ENCODE measurements at regions not wholly inside any gene's neighbourhood (a gene's known extent, or its start where the extent isn't known, plus 50 kb on each side); places are given as distances from the start of the nearest gene placed in this dataset.

DNA sequence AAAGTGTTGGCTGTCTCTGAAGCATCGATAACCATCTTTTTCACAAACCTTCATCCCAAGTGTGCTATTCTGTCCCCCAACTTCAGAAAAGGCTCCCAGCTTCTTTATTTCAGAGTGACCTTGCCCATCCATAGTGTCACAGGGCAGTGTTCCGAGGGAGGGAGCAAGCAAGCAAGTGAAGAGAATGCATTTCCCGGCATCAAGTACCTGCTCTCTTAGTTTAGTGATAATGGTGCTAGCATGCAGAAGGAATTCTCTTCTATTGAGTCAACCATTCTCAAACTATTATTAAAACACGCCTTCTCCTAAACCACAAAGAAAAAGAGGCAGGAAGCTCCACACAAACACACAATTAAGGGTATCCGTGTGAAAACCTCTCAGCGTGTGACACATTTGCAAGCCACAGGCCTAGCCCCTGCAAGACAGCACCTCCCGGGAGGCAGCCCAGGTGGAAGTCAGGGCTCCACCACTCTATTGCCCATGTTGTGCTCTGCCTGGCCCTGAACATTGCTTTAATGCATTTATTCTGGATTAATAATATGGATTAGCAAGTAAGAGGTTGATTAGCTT lies 504.9 kb downstream of the GALR1 start:
- Histone ChIP-seq H2AFZ (no peak overlapping the region), H3F3A (ENCODE audit: insufficient read depth) (no peaks in the 10 kb centered on the region), H3K9me2 (ENCODE audit: insufficient read depth) (no peaks in the 10 kb centered on the region), H3K4me3 (no peak overlapping the region), H4K20me1 (ENCODE audit: insufficient read depth) (no peaks in the 10 kb centered on the region), H3K36me3 (ENCODE audit: low read depth) (no peaks in the 10 kb centered on the region), H3K4me2 (ENCODE audit: unreplicated experiment) (no peak overlapping the region), H3K27me3 (replicated peaks; ENCODE audit: insufficient read depth) (no peaks in the 10 kb centered on the region), H3K9me3 (ENCODE audit: low read depth) (no peaks in the 10 kb centered on the region), H3K79me2 (ENCODE audit: insufficient read depth) (no peaks in the 10 kb centered on the region), H3K27ac (no peak overlapping the region), H3K4me1 (ENCODE audit: insufficient read depth) (no peaks in the 10 kb centered on the region), H3K9ac (no peak overlapping the region)
- WGBS, 2 experiments (ENCODE audit: low coverage in 1 of 2, low lambda C conversion rate in 2 of 2, missing lambda C conversion rate in 2 of 2) = 45 to 49% methylated on average over 7 of the region's 7 CpGs
- in situ Hi-C loops (cut with MboI) = no loop called here
- TF ChIP-seq EZH2 (IDR thresholded peaks at IDR 0.05; ENCODE audit: insufficient read depth, poor library complexity, severe bottlenecking) (no peak), EZH2phosphoT487 (IDR thresholded peaks at IDR 0.05; ENCODE audit: insufficient read depth, low read depth) (no peak)
- no peak for DNase-seq

DNA sequence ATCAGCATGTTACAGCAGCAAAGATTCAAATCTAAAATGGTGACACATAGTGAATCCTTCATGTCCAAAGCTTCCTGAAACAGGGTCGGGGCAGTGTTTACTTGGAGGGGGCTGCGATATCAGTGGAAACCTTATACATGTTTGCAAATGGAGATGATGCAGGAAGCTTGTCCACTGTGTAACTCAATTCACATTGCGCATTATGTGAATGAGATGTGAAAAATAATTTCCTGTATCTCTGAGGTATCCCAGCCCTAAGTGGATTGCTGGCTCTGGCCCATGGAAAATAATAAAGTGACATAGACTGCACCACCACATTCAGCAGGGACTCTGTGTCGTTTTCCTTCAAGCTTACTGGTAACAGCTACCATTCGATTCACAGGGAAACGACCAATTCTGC lies 505.5 kb downstream of the GALR1 start:
- H3F3A ChIP-seq (ENCODE audit: insufficient read depth) = no peaks in the 10 kb centered on the region
- no peak overlapping the region for H3K27ac ChIP-seq
- WGBS, 2 experiments (ENCODE audit: low coverage in 1 of 2, low lambda C conversion rate in 2 of 2, missing lambda C conversion rate in 2 of 2) = 38 to 47% methylated on average over 6 of the region's 6 CpGs
- H4K20me1 ChIP-seq (ENCODE audit: insufficient read depth) = no peaks in the 10 kb centered on the region
- no peak for TF ChIP-seq EZH2phosphoT487 (IDR thresholded peaks at IDR 0.05; ENCODE audit: insufficient read depth, low read depth)
- no peak overlapping the region for H3K4me2 ChIP-seq (ENCODE audit: unreplicated experiment)
- no peaks in the 10 kb centered on the region for H3K4me1 ChIP-seq (ENCODE audit: insufficient read depth)
- no peak for DNase-seq
- H3K4me3 ChIP-seq = no peak overlapping the region
- H3K9me2 ChIP-seq (ENCODE audit: insufficient read depth) = no peaks in the 10 kb centered on the region
- no peak overlapping the region for H3K9ac ChIP-seq
- in situ Hi-C loops (cut with MboI) = no loop called here
- no peaks in the 10 kb centered on the region for H3K36me3 ChIP-seq (ENCODE audit: low read depth)
- no peaks in the 10 kb centered on the region for H3K79me2 ChIP-seq (ENCODE audit: insufficient read depth)
- H3K9me3 ChIP-seq (ENCODE audit: low read depth) = no peaks in the 10 kb centered on the region
- no peak overlapping the region for H2AFZ ChIP-seq
- no peaks in the 10 kb centered on the region for H3K27me3 ChIP-seq (replicated peaks; ENCODE audit: insufficient read depth)

GRCh38 chr18:77761332-77761731 lies 511.7 kb downstream of the GALR1 start:
- H3K9me2 ChIP-seq (ENCODE audit: insufficient read depth) = no peaks in the 10 kb centered on the region
- H3K4me3 ChIP-seq = no peak overlapping the region
- H3K9ac ChIP-seq = no peak overlapping the region
- H3F3A ChIP-seq (ENCODE audit: insufficient read depth) = no peaks in the 10 kb centered on the region
- H3K4me2 ChIP-seq (ENCODE audit: unreplicated experiment) = no peak overlapping the region
- no peaks in the 10 kb centered on the region for H3K27me3 ChIP-seq (replicated peaks; ENCODE audit: insufficient read depth)
- no peak overlapping the region for H3K27ac ChIP-seq
- DNase-seq = no peak
- H4K20me1 ChIP-seq (ENCODE audit: insufficient read depth) = no peaks in the 10 kb centered on the region
- no peak overlapping the region for H2AFZ ChIP-seq
- H3K79me2 ChIP-seq (ENCODE audit: insufficient read depth) = no peaks in the 10 kb centered on the region
- in situ Hi-C loops (cut with MboI) = no loop called here
- H3K4me1 ChIP-seq (ENCODE audit: insufficient read depth) = no peaks in the 10 kb centered on the region
- TF ChIP-seq EZH2phosphoT487 (IDR thresholded peaks at IDR 0.05; ENCODE audit: insufficient read depth, low read depth) (no peak), EZH2 (IDR thresholded peaks at IDR 0.05; ENCODE audit: insufficient read depth, poor library complexity, severe bottlenecking) (no peak)
- H3K36me3 ChIP-seq (ENCODE audit: low read depth) = no peaks in the 10 kb centered on the region
- H3K9me3 ChIP-seq (ENCODE audit: low read depth) = no peaks in the 10 kb centered on the region

DNA sequence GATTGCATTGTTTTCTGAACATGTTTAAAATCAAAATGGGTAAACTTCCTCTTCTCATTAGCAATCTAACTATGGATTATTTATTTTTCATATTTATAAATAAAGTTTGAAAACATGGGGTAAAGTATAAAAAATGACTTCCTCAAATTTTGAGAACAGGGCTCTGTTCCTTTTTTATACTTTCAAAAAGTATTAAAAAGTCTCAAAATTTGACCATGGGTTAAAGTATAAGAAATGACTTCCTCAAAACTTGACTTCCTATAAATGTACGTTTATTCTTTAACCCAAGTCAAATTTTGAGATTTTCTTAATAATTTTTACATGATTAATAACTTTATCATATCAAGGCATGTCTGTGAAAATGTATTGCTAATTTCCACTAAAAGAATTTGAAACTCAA lies 512.4 kb downstream of the GALR1 start:
- Histone ChIP-seq H3K36me3 (ENCODE audit: low read depth) (no peaks in the 10 kb centered on the region), H2AFZ (no peak overlapping the region), H3K9me3 (ENCODE audit: low read depth) (no peaks in the 10 kb centered on the region), H3K9ac (no peak overlapping the region), H3K4me1 (ENCODE audit: insufficient read depth) (no peaks in the 10 kb centered on the region), H3K9me2 (ENCODE audit: insufficient read depth) (no peaks in the 10 kb centered on the region), H3K4me2 (ENCODE audit: unreplicated experiment) (no peak overlapping the region), H3K27me3 (replicated peaks; ENCODE audit: insufficient read depth) (no peaks in the 10 kb centered on the region), H3K4me3 (no peak overlapping the region), H3K27ac (no peak overlapping the region), H3K79me2 (ENCODE audit: insufficient read depth) (no peaks in the 10 kb centered on the region), H4K20me1 (ENCODE audit: insufficient read depth) (no peaks in the 10 kb centered on the region), H3F3A (ENCODE audit: insufficient read depth) (no peaks in the 10 kb centered on the region)
- no peak for DNase-seq
- TF ChIP-seq EZH2phosphoT487 (IDR thresholded peaks at IDR 0.05; ENCODE audit: insufficient read depth, low read depth) = no peak
- TF ChIP-seq EZH2 (IDR thresholded peaks at IDR 0.05; ENCODE audit: insufficient read depth, poor library complexity, severe bottlenecking) = no peak
- WGBS, 2 experiments (ENCODE audit: low coverage in 1 of 2, low lambda C conversion rate in 2 of 2, missing lambda C conversion rate in 2 of 2) = 3 to 5% methylated on average over 1 of the region's 1 CpG
- in situ Hi-C loops (cut with MboI) = no loop called here

DNA sequence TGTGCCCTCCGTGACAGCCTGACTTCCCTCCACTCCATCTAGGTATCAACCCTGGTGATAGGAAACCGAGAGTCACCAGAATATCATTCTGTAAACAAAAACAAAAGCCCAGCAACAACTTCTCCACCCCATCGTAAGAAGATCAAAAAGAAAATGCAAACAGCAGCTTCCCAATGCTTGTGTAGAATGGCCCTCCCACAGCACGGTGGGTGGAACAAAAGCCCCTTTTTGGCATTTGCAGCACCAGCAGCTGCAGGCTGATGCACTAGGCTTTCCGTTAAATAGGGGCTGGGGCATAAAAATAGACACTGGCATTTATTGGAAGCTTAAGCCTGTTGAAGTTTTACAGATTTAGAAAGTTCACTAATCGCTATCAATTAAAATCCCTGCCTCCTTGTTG lies 513.0 kb downstream of the GALR1 start:
- H3K4me2 ChIP-seq (ENCODE audit: unreplicated experiment) = no peak overlapping the region
- no peaks in the 10 kb centered on the region for H3K9me3 ChIP-seq (ENCODE audit: low read depth)
- H3K27me3 ChIP-seq (replicated peaks; ENCODE audit: insufficient read depth) = no peaks in the 10 kb centered on the region
- no peak overlapping the region for H3K4me3 ChIP-seq
- H3K9ac ChIP-seq = no peak overlapping the region
- no peak overlapping the region for H3K27ac ChIP-seq
- no peaks in the 10 kb centered on the region for H3K36me3 ChIP-seq (ENCODE audit: low read depth)
- in situ Hi-C loops (cut with MboI) = no loop called here
- H4K20me1 ChIP-seq (ENCODE audit: insufficient read depth) = no peaks in the 10 kb centered on the region
- no peaks in the 10 kb centered on the region for H3K79me2 ChIP-seq (ENCODE audit: insufficient read depth)
- H3K9me2 ChIP-seq (ENCODE audit: insufficient read depth) = no peaks in the 10 kb centered on the region
- H3K4me1 ChIP-seq (ENCODE audit: insufficient read depth) = no peaks in the 10 kb centered on the region
- H3F3A ChIP-seq (ENCODE audit: insufficient read depth) = no peaks in the 10 kb centered on the region
- TF ChIP-seq EZH2 (IDR thresholded peaks at IDR 0.05; ENCODE audit: insufficient read depth, poor library complexity, severe bottlenecking) (no peak), EZH2phosphoT487 (IDR thresholded peaks at IDR 0.05; ENCODE audit: insufficient read depth, low read depth) (no peak)
- 11 to 17% methylated on average over 6 of the region's 6 CpGs for WGBS, 2 experiments (ENCODE audit: low coverage in 1 of 2, low lambda C conversion rate in 2 of 2, missing lambda C conversion rate in 2 of 2)
- DNase-seq = no peak
- H2AFZ ChIP-seq = no peak overlapping the region
